IMR-90 (cell line): ENCODE measurements at regions not wholly inside any gene's neighbourhood (a gene's known extent, or its start where the extent isn't known, plus 50 kb on each side); places are given as distances from the start of the nearest gene placed in this dataset.

Source experiments
- ATAC-seq: fragments of 200-7000 bp; cut with Tn5 transposase; 2 replicates; pipeline ENCODE4 v1.9.1; 2020; ENCODE audit warnings: low read depth, mild to moderate bottlenecking, moderate library complexity
- BruUV-seq: library from RNA; stranded (reverse); fragments of 400-500 nt; replicated peaks from 2 replicates; lab custom pipeline; 2021; lab: Mats Ljungman, UMichigan
- CTCF ChIA-PET: fragments of 300-600 bp; formaldehyde crosslinking; extraction: SDS; loops from one replicate; lab custom pipeline; 2021; ENCODE audit warnings: antibody characterized with exemption; lab: Yijun Ruan, JAX
- POLR2A ChIA-PET: fragments of 300-600 bp; sonication (Branson Sonifier 250); formaldehyde crosslinking; loops from one replicate; lab custom pipeline; 2022; ENCODE audit warnings: antibody characterized with exemption; ENCODE audit not compliant: unreplicated experiment; lab: Charles Lee
- DNase-seq: peaks from one replicate; pipeline ENCODE4 v3.0.0; 2013
- H2AFZ ChIP-seq: replicated peaks from 2 replicates; pipeline ENCODE3; 2013; ENCODE audit warnings: low read length, mild to moderate bottlenecking; ENCODE audit not compliant: poor library complexity
- H2AK5ac ChIP-seq: 2 replicates; pipeline ENCODE4 v1.6.1; 2013; ENCODE audit warnings: low read depth, low read length, inconsistent platforms
- H2AK9ac ChIP-seq: replicated peaks from 2 replicates; pipeline ENCODE3; 2013; ENCODE audit warnings: mild to moderate bottlenecking, low read depth, low read length, moderate library complexity; ENCODE audit not compliant: poor library complexity
- H2BK120ac ChIP-seq: 2 replicates; pipeline ENCODE4 v1.6.1; 2013; ENCODE audit warnings: low read depth, low read length, inconsistent platforms
- H2BK15ac ChIP-seq: 3 replicates; pipeline ENCODE4 v1.6.1; 2013; ENCODE audit warnings: low read depth, low read length, inconsistent platforms
- H2BK20ac ChIP-seq: 2 replicates; pipeline ENCODE4 v1.6.1; 2013; ENCODE audit warnings: low read depth, mild to moderate bottlenecking, inconsistent platforms, low read length, moderate library complexity
- H2BK5ac ChIP-seq: 2 replicates; pipeline ENCODE4 v1.6.1; 2013; ENCODE audit warnings: mild to moderate bottlenecking, low read depth, low read length, inconsistent platforms; ENCODE audit not compliant: poor library complexity, severe bottlenecking
- H3K14ac ChIP-seq: replicated peaks from 2 replicates; pipeline ENCODE4 v1.6.1; 2013; ENCODE audit warnings: low read depth, low read length, inconsistent platforms
- H3K18ac ChIP-seq: 2 replicates; pipeline ENCODE4 v1.6.1; 2013; ENCODE audit warnings: low read depth, low read length, control low read depth
- H3K23ac ChIP-seq: 2 replicates; pipeline ENCODE4 v1.6.1; 2013; ENCODE audit warnings: low read depth, low read length, inconsistent platforms
- H3K27ac ChIP-seq: 2 replicates; pipeline ENCODE4 v1.5.1; 2013; ENCODE audit warnings: mild to moderate bottlenecking, control low read depth, low read length; ENCODE audit not compliant: insufficient read depth
- H3K27me3 ChIP-seq: 2 replicates; pipeline ENCODE4 v1.6.1; 2013; ENCODE audit warnings: low read length; ENCODE audit not compliant: control insufficient read depth, insufficient read depth
- H3K36me3 ChIP-seq: 2 replicates; pipeline ENCODE4 v1.6.1; 2013; ENCODE audit warnings: low read length, mixed read lengths; ENCODE audit not compliant: control insufficient read depth, insufficient read depth
- H3K4ac ChIP-seq: 2 replicates; pipeline ENCODE4 v1.6.1; 2013; ENCODE audit warnings: low read depth, low read length, inconsistent platforms
- H3K4me1 ChIP-seq: 2 replicates; pipeline ENCODE4 v1.6.1; 2013; ENCODE audit warnings: low read length, mixed read lengths; ENCODE audit not compliant: control insufficient read depth, insufficient read depth
- H3K4me2 ChIP-seq: 2 replicates; pipeline ENCODE4 v1.6.1; 2013; ENCODE audit warnings: low read depth, mild to moderate bottlenecking, control low read depth, low read length, moderate library complexity
- H3K4me3 ChIP-seq: 2 replicates; pipeline ENCODE4 v1.5.1; 2013; ENCODE audit warnings: low read depth, mild to moderate bottlenecking, control low read depth, low read length, moderate library complexity; ENCODE audit not compliant: insufficient read depth
- H3K56ac ChIP-seq: 2 replicates; pipeline ENCODE4 v1.6.1; 2013; ENCODE audit warnings: low read length, inconsistent platforms; ENCODE audit not compliant: insufficient read depth; ENCODE audit errors: extremely low read depth
- H3K79me1 ChIP-seq, 2 experiments: 2 replicates each; pipeline ENCODE4 v1.6.1; 2013; ENCODE audit warnings: low read length in 2 of 2, inconsistent platforms in 1 of 2, low read depth in 1 of 2
- H3K9ac ChIP-seq: 2 replicates; pipeline ENCODE4 v1.6.1; 2013; ENCODE audit warnings: low read depth, low read length, control low read depth
- H3K9me1 ChIP-seq: 2 replicates; pipeline ENCODE4 v1.6.1; 2013; ENCODE audit warnings: low read length, inconsistent platforms; ENCODE audit not compliant: insufficient read depth
- H3K9me3 ChIP-seq: 2 replicates; pipeline ENCODE4 v1.6.1; 2013; ENCODE audit warnings: low read length; ENCODE audit not compliant: control insufficient read depth, insufficient read depth
- H4K20me1 ChIP-seq: 2 replicates; pipeline ENCODE4 v1.6.1; 2013; ENCODE audit warnings: low read length, inconsistent platforms; ENCODE audit not compliant: insufficient read depth
- H4K5ac ChIP-seq: 2 replicates; pipeline ENCODE4 v1.6.1; 2013; ENCODE audit warnings: mild to moderate bottlenecking, low read depth, low read length, control low read depth
- H4K8ac ChIP-seq, 2 experiments: 2 replicates each; pipeline ENCODE4 v1.6.1; 2013; ENCODE audit warnings: low read depth in 2 of 2, low read length in 2 of 2, control low read depth in 1 of 2, inconsistent platforms in 1 of 2
- H4K91ac ChIP-seq: 2 replicates; pipeline ENCODE4 v1.6.1; 2013; ENCODE audit warnings: low read depth, low read length, inconsistent platforms; ENCODE audit not compliant: insufficient read depth
- BHLHE40 ChIP-seq: fragments of 150-350 bp; IDR thresholded peaks from 2 replicates; pipeline ENCODE4 v1.6.1; 2016; ENCODE audit warnings: mild to moderate bottlenecking, low read depth, low read length
- CEBPB ChIP-seq: IDR thresholded peaks from 2 replicates; pipeline ENCODE4 v1.6.1; 2012; ENCODE audit warnings: low read depth, low read length, improper control_type of control experiment
- CHD1 ChIP-seq: IDR thresholded peaks from 2 replicates; pipeline ENCODE4 v1.6.1; 2012; ENCODE audit warnings: low read depth, low read length, improper control_type of control experiment
- FOS ChIP-seq: fragments of 150-350 bp; IDR thresholded peaks from 2 replicates; pipeline ENCODE4 v1.6.1; 2016; ENCODE audit warnings: low read depth, low read length
- MAFK ChIP-seq: IDR thresholded peaks from 2 replicates; pipeline ENCODE4 v1.6.1; 2012; ENCODE audit warnings: low read depth, low read length, improper control_type of control experiment
- MAZ ChIP-seq: IDR thresholded peaks from 2 replicates; pipeline ENCODE4 v1.6.1; 2012; ENCODE audit warnings: low read depth, mild to moderate bottlenecking, low read length, improper control_type of control experiment, moderate library complexity, borderline replicate concordance
- MXI1 ChIP-seq: IDR thresholded peaks from 2 replicates; pipeline ENCODE4 v1.6.1; 2012; ENCODE audit warnings: low read depth, mild to moderate bottlenecking, low read length, moderate library complexity, borderline replicate concordance
- NFE2L2 ChIP-seq: fragments of 150-350 bp; IDR thresholded peaks from 2 replicates; pipeline ENCODE4 v1.6.1; 2016; ENCODE audit warnings: low read depth, mild to moderate bottlenecking, low read length
- POLR2A ChIP-seq: IDR thresholded peaks from 2 replicates; pipeline ENCODE4 v1.6.1; 2012; ENCODE audit warnings: mild to moderate bottlenecking, low read depth, low read length
- RAD21 ChIP-seq: IDR thresholded peaks from 2 replicates; pipeline ENCODE4 v1.6.1; 2012; ENCODE audit warnings: low read length, improper control_type of control experiment
- RCOR1 ChIP-seq: IDR thresholded peaks from 2 replicates; pipeline ENCODE4 v1.6.1; 2012; ENCODE audit warnings: mild to moderate bottlenecking, low read length, improper control_type of control experiment; ENCODE audit not compliant: insufficient replicate concordance
- RFX5 ChIP-seq: IDR thresholded peaks from 2 replicates; pipeline ENCODE4 v1.8.0; 2012; ENCODE audit warnings: low read depth, mild to moderate bottlenecking, low read length, moderate library complexity
- SMC3 ChIP-seq: fragments of 150-350 bp; IDR thresholded peaks from 2 replicates; pipeline ENCODE4 v1.6.1; 2016; ENCODE audit warnings: low read depth, mild to moderate bottlenecking, antibody characterized with exemption, low read length, moderate library complexity
- WGBS, 2 experiments: methylation state at CpG; one replicate each; pipeline versions ENCODE4 v1.1.5 to v1.1.7; 2013; ENCODE audit warnings: missing lambda C conversion rate in 2 of 2; ENCODE audit not compliant: insufficient read length in 1 of 2; ENCODE audit errors: extremely low coverage in 2 of 2; 5-methylcytosine and 5-hydroxymethylcytosine counted together
- dilution Hi-C: fragments of 300-500 bp; cut with HindIII; formaldehyde crosslinking; loops from one replicate; pipeline ENCODE4 v1.14.3; 2018; ENCODE audit warnings: low sequenced_read_pairs; ENCODE audit not compliant: unreplicated experiment
- in situ Hi-C: fragments of 300-500 bp; cut with MboI; formaldehyde crosslinking; loops from 3 replicates; pipeline ENCODE4 v1.14.3; 2019; ENCODE audit warnings: low sequenced_read_pairs, inconsistent platforms, mixed read lengths
- intact Hi-C: fragments of 100-400 bp; cut with micrococcal nuclease; formaldehyde crosslinking; loops from 2 replicates; pipeline ENCODE4 v1.10.0; 2022
- TF ChIP-seq, protein P1 (sequence below): fragments of 150-350 bp; IDR thresholded peaks from 2 replicates; pipeline ENCODE4 v1.6.1; 2016; ENCODE audit warnings: low read depth, mild to moderate bottlenecking, low read length, moderate library complexity, borderline replicate concordance
- TF ChIP-seq, protein P2 (sequence below): conservative IDR thresholded peaks from 2 replicates; pipeline ENCODE4 v1.5.1; 2012; ENCODE audit warnings: mild to moderate bottlenecking, low read depth, low read length, improper control_type of control experiment
- TF ChIP-seq, protein P3 (sequence below): fragments of 150-350 bp; IDR thresholded peaks from 2 replicates; pipeline ENCODE4 v1.6.1; 2017; ENCODE audit warnings: mild to moderate bottlenecking, antibody characterized with exemption, low read length, low read depth

DNA sequence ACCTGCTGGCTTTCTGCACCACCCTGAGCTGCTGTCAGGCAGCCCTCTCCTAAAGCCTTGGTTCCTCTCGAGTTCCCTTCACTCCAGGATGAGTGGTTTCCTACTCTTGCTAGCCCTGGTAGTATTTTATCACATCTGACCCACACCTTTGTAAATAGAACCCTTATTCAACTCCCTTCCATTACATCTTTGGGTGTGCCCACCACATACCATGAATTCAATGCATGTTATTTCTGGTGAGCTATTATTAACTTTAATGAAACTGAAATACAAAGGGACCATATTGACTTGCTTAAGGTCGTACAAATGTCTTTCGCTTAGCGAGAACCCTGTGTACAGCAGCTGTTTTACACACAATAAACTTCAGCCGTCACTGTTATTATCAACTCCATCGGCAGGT is 521.3 kb downstream of the GRIN2A start:
- no peak overlapping the region for H4K8ac ChIP-seq
- H2AK5ac ChIP-seq, result no peak overlapping the region
- BruUV-seq, result no TSS peak
- no peak overlapping the region for H3K56ac ChIP-seq
- H3K4me1 ChIP-seq, result no peaks in the 10 kb centered on the region
- H3K79me1 ChIP-seq, result no peaks in the 10 kb centered on the region
- no peaks in the 10 kb centered on the region for H3K27me3 ChIP-seq
- H2BK15ac ChIP-seq, result no peak overlapping the region
- no CpG with 5 or more reads among the region's 6 CpGs for WGBS, 2 experiments
- no peak overlapping the region for H3K23ac ChIP-seq
- H2AFZ ChIP-seq, result no peak overlapping the region
- H4K20me1 ChIP-seq, result no peaks in the 10 kb centered on the region
- no peak for ATAC-seq
- H2BK120ac ChIP-seq, result no peak overlapping the region
- no peak overlapping the region for H3K14ac ChIP-seq
- H3K4me2 ChIP-seq, result no peak overlapping the region
- TF ChIP-seq, protein P1, sequence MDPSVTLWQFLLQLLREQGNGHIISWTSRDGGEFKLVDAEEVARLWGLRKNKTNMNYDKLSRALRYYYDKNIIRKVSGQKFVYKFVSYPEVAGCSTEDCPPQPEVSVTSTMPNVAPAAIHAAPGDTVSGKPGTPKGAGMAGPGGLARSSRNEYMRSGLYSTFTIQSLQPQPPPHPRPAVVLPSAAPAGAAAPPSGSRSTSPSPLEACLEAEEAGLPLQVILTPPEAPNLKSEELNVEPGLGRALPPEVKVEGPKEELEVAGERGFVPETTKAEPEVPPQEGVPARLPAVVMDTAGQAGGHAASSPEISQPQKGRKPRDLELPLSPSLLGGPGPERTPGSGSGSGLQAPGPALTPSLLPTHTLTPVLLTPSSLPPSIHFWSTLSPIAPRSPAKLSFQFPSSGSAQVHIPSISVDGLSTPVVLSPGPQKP, result no peak
- TF ChIP-seq NFE2L2, result no peak
- no peak for TF ChIP-seq BHLHE40
- no peak for TF ChIP-seq POLR2A
- TF ChIP-seq, protein P2, sequence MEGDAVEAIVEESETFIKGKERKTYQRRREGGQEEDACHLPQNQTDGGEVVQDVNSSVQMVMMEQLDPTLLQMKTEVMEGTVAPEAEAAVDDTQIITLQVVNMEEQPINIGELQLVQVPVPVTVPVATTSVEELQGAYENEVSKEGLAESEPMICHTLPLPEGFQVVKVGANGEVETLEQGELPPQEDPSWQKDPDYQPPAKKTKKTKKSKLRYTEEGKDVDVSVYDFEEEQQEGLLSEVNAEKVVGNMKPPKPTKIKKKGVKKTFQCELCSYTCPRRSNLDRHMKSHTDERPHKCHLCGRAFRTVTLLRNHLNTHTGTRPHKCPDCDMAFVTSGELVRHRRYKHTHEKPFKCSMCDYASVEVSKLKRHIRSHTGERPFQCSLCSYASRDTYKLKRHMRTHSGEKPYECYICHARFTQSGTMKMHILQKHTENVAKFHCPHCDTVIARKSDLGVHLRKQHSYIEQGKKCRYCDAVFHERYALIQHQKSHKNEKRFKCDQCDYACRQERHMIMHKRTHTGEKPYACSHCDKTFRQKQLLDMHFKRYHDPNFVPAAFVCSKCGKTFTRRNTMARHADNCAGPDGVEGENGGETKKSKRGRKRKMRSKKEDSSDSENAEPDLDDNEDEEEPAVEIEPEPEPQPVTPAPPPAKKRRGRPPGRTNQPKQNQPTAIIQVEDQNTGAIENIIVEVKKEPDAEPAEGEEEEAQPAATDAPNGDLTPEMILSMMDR, result no peak
- TF ChIP-seq, protein P3, sequence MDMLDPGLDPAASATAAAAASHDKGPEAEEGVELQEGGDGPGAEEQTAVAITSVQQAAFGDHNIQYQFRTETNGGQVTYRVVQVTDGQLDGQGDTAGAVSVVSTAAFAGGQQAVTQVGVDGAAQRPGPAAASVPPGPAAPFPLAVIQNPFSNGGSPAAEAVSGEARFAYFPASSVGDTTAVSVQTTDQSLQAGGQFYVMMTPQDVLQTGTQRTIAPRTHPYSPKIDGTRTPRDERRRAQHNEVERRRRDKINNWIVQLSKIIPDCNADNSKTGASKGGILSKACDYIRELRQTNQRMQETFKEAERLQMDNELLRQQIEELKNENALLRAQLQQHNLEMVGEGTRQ, result no peak
- no peak for TF ChIP-seq RAD21
- no peak for TF ChIP-seq MAZ
- TF ChIP-seq CHD1, result no peak
- no peak for TF ChIP-seq MXI1
- no peak for TF ChIP-seq RFX5
- no peak for TF ChIP-seq CEBPB
- no peak for TF ChIP-seq FOS
- TF ChIP-seq MAFK, result no peak
- TF ChIP-seq SMC3, result no peak
- no peak for TF ChIP-seq RCOR1
- H4K5ac ChIP-seq, result no peak overlapping the region
- H3K4me3 ChIP-seq, result no peak overlapping the region
- no peak overlapping the region for H3K18ac ChIP-seq
- no peaks in the 10 kb centered on the region for H3K36me3 ChIP-seq
- POLR2A ChIA-PET, result no interaction called here
- dilution Hi-C loops, result no loop called here
- H2AK9ac ChIP-seq, result no peak overlapping the region
- H3K4ac ChIP-seq, result no peak overlapping the region
- H3K9me1 ChIP-seq, result no peaks in the 10 kb centered on the region
- H3K9me3 ChIP-seq, result peaks cover 17% of the 10 kb centered on the region; the same call in 1 of the 2 replicates
- CTCF ChIA-PET, result interaction anchor here (0.8 kb wide), 1 partner anchor 12 kb away, joined by 3 read pairs; no protein-coding TSS in a partner anchor
- no peak overlapping the region for H2BK5ac ChIP-seq
- in situ Hi-C loops, result no loop called here
- no peak overlapping the region for H3K27ac ChIP-seq
- H4K91ac ChIP-seq, result no peak overlapping the region
- H2BK20ac ChIP-seq, result no peak overlapping the region
- H3K9ac ChIP-seq, result no peak overlapping the region
- DNase-seq, result no peak
- intact Hi-C loops, result no loop called here
